ENCODE measurements at regions not wholly inside any gene's neighbourhood (a gene's known extent, or its start where the extent isn't known, plus 50 kb on each side); places are given as distances from the start of the nearest gene placed in this dataset.

GRCh38 chr5:100746730-100747129 lies 156.4 kb downstream of the ST8SIA4 start:
- H3K36me3 ChIP-seq (ENCODE audit: insufficient read depth, low read length): no peaks in the 10 kb centered on the region
- H4K20me1 ChIP-seq (ENCODE audit: insufficient read depth): no peaks in the 10 kb centered on the region
- no peak for TF ChIP-seq TAF1 (IDR thresholded peaks at IDR 0.05; ENCODE audit: low read depth)
- no peak for TF ChIP-seq SMC3 (conservative IDR thresholded peaks at IDR 0.05; ENCODE audit: poor library complexity)
- TF ChIP-seq, protein P1, sequence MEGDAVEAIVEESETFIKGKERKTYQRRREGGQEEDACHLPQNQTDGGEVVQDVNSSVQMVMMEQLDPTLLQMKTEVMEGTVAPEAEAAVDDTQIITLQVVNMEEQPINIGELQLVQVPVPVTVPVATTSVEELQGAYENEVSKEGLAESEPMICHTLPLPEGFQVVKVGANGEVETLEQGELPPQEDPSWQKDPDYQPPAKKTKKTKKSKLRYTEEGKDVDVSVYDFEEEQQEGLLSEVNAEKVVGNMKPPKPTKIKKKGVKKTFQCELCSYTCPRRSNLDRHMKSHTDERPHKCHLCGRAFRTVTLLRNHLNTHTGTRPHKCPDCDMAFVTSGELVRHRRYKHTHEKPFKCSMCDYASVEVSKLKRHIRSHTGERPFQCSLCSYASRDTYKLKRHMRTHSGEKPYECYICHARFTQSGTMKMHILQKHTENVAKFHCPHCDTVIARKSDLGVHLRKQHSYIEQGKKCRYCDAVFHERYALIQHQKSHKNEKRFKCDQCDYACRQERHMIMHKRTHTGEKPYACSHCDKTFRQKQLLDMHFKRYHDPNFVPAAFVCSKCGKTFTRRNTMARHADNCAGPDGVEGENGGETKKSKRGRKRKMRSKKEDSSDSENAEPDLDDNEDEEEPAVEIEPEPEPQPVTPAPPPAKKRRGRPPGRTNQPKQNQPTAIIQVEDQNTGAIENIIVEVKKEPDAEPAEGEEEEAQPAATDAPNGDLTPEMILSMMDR (IDR thresholded peaks at IDR 0.05; ENCODE audit: poor library complexity, severe bottlenecking): no peak
- no peak for TF ChIP-seq RAD21 (conservative IDR thresholded peaks at IDR 0.05)
- TF ChIP-seq POLR2AphosphoS5 (IDR thresholded peaks at IDR 0.05): no peak
- TF ChIP-seq MXI1 (conservative IDR thresholded peaks at IDR 0.05; ENCODE audit: poor library complexity, severe bottlenecking): no peak
- TF ChIP-seq EZH2 (IDR thresholded peaks at IDR 0.05; ENCODE audit: borderline replicate concordance, insufficient read depth, low read length, poor library complexity, severe bottlenecking): no peak
- TF ChIP-seq, protein P2, sequence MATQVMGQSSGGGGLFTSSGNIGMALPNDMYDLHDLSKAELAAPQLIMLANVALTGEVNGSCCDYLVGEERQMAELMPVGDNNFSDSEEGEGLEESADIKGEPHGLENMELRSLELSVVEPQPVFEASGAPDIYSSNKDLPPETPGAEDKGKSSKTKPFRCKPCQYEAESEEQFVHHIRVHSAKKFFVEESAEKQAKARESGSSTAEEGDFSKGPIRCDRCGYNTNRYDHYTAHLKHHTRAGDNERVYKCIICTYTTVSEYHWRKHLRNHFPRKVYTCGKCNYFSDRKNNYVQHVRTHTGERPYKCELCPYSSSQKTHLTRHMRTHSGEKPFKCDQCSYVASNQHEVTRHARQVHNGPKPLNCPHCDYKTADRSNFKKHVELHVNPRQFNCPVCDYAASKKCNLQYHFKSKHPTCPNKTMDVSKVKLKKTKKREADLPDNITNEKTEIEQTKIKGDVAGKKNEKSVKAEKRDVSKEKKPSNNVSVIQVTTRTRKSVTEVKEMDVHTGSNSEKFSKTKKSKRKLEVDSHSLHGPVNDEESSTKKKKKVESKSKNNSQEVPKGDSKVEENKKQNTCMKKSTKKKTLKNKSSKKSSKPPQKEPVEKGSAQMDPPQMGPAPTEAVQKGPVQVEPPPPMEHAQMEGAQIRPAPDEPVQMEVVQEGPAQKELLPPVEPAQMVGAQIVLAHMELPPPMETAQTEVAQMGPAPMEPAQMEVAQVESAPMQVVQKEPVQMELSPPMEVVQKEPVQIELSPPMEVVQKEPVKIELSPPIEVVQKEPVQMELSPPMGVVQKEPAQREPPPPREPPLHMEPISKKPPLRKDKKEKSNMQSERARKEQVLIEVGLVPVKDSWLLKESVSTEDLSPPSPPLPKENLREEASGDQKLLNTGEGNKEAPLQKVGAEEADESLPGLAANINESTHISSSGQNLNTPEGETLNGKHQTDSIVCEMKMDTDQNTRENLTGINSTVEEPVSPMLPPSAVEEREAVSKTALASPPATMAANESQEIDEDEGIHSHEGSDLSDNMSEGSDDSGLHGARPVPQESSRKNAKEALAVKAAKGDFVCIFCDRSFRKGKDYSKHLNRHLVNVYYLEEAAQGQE (IDR thresholded peaks at IDR 0.05; ENCODE audit: borderline replicate concordance): no peak
- TF ChIP-seq EP300 (conservative IDR thresholded peaks at IDR 0.05; ENCODE audit: poor library complexity, severe bottlenecking): no peak
- H3K79me2 ChIP-seq (replicated peaks; ENCODE audit: insufficient read depth, low read length): no peaks in the 10 kb centered on the region
- no peak overlapping the region for H3K4me3 ChIP-seq (ENCODE audit: low read length)
- no peaks in the 10 kb centered on the region for H3K27me3 ChIP-seq (ENCODE audit: insufficient read depth, low read depth, low read length)
- H3K9ac ChIP-seq (ENCODE audit: low read length): no peak overlapping the region
- H3K4me2 ChIP-seq (ENCODE audit: low read length): no peak overlapping the region
- no peak overlapping the region for H2AFZ ChIP-seq (ENCODE audit: low read depth, low read length)
- H3F3A ChIP-seq (ENCODE audit: insufficient read depth, low read length, poor library complexity, severe bottlenecking): peaks cover 5% of the 10 kb centered on the region
- H3K9me2 ChIP-seq (ENCODE audit: insufficient read depth, low read length): no peaks in the 10 kb centered on the region
- no peak overlapping the region for H3K27ac ChIP-seq (ENCODE audit: low read length)
- no peaks in the 10 kb centered on the region for H3K9me3 ChIP-seq (ENCODE audit: low read length)

GRCh38 chr5:100749771-100750284 lies 153.3 kb downstream of the ST8SIA4 start:
- Histone ChIP-seq H3K27ac (ENCODE audit: low read length) (peak overlapping the region; percentile 17), H3K36me3 (ENCODE audit: insufficient read depth, low read length) (no peaks in the 10 kb centered on the region), H3F3A (ENCODE audit: insufficient read depth, low read length, poor library complexity, severe bottlenecking) (peaks cover 5% of the 10 kb centered on the region), H4K20me1 (ENCODE audit: insufficient read depth) (no peaks in the 10 kb centered on the region), H2AFZ (ENCODE audit: low read depth, low read length) (no peak overlapping the region), H3K9ac (ENCODE audit: low read length) (no peak overlapping the region), H3K79me2 (replicated peaks; ENCODE audit: insufficient read depth, low read length) (no peaks in the 10 kb centered on the region), H3K9me3 (ENCODE audit: low read length) (no peaks in the 10 kb centered on the region), H3K27me3 (ENCODE audit: insufficient read depth, low read depth, low read length) (no peaks in the 10 kb centered on the region), H3K9me2 (ENCODE audit: insufficient read depth, low read length) (no peaks in the 10 kb centered on the region), H3K4me3 (ENCODE audit: low read length) (peak overlapping the region; percentile 32), H3K4me2 (ENCODE audit: low read length) (peak overlapping the region; percentile 50)
- TF ChIP-seq POLR2AphosphoS5 (IDR thresholded peaks at IDR 0.05) (peak; percentile 92), RAD21 (conservative IDR thresholded peaks at IDR 0.05) (no peak), EZH2 (IDR thresholded peaks at IDR 0.05; ENCODE audit: borderline replicate concordance, insufficient read depth, low read length, poor library complexity, severe bottlenecking) (no peak), EP300 (conservative IDR thresholded peaks at IDR 0.05; ENCODE audit: poor library complexity, severe bottlenecking) (peak; percentile 99), TAF1 (IDR thresholded peaks at IDR 0.05; ENCODE audit: low read depth) (no peak), MXI1 (conservative IDR thresholded peaks at IDR 0.05; ENCODE audit: poor library complexity, severe bottlenecking) (no peak), SMC3 (conservative IDR thresholded peaks at IDR 0.05; ENCODE audit: poor library complexity) (peak; percentile 21)
- TF ChIP-seq, protein P1 (IDR thresholded peaks at IDR 0.05; ENCODE audit: poor library complexity, severe bottlenecking): peak; percentile 41
- TF ChIP-seq, protein P2 (IDR thresholded peaks at IDR 0.05; ENCODE audit: borderline replicate concordance): peak; percentile 99
